HPDE6-E6E7 (cell line): ENCODE measurements at regions not wholly inside any gene's neighbourhood (a gene's known extent, or its start where the extent isn't known, plus 50 kb on each side); places are given as distances from the start of the nearest gene placed in this dataset.

Source experiments
- DNase-seq: peaks from one replicate; pipeline ENCODE4 v3.0.0; 2011; ENCODE audit warnings: missing footprints; ENCODE audit errors: extremely low spot score

DNA sequence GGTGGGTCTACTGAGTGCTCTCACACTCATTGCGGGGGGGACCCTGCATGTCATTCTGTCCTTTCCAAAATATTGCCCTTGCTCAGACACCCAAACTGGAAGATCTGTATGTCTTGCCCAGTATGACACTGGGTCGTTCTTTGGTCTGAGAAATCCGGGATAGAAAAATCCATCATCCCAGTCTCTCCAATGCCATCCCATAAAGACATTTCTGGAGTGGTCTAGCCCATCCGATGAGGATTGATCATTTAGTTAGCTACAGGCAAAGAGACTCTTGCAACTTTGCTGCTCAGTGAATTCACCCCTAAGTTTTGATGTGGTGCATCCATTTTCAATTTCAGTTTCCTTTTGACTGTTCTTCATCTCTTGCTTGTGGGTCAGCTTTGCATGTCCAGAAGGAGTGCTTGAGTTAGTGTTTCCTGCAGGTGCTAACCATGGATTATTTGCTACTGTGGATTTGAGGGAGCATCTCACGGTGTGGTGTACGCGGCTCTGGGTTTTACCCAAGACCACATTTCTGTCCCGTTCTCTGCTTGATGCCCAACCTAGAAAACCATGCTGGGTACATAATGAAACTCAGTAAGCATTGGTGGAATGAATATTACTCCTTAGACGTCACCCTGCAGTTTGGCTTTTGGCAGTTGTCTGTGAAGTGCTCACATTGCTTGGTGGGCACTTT lies 247.0 kb upstream of the MKI67 start:
- DNase-seq: no peak

DNA sequence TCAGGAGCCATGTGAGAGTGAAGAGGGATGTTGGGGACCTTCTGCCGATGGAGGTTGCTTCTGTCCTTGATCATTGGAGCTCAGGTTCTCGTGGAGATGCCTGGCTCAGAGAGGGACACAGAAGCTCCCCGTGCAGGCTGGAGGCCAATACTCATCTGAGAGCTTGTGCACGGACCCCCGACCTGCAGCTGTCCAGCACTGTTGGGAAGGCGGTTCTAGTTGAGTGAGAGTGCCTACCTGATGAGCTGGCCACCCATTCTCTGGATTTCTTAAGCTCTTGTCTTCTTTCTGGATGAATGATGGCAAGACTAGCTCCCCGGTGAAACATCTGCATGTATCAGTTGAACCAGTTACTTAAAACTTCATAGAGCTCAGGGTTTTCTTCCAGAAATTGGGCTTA lies 247.6 kb upstream of the MKI67 start:
- DNase-seq: no peak

DNA sequence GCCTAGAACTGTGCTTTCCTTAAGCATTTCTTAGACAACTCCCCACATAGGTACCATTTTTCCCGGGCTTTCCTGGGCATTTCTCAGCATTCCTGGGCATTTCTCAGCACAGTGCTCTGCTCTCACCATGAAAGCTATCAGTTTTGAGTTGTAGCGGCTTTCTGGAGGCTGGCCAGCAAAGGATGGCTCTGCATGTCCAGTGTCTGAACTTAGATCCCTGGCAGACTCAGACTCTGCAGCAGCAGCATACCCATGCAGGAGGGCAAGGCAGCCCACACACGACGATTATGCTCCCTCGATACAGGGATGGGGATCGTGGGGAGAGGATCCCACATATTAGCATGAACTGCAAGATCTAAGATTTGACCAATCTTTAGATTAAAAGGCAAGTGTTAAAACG lies 248.9 kb upstream of the MKI67 start:
- no peak for DNase-seq

DNA sequence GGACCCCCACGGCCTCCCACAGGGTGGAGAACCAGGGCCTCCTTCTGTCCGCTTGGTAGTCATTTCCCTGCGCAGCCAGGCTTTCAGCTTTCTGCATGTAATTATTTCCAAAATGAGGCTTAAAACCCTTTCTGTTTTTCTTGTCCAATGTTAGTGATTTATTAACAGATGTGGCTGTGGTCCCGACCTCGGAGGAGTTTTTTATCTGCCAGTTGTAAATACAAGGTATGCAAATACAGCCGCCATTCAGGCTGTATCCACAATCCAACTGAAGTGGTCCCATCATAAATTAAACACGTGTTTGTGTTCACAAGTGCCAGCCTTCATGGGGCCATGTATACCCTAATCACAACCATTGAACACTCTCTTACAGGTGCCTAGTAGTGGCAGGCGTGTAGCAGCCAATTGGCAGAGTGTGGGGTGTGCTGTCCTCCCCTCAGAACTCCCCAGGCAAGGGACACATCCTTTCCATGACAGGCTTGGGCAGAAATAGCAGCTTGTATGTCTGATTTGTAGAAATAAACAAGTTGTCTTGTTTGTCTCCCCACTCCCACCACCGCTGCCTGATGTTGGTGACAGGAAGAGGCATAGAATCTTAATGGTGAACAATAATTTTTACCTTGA lies 251.3 kb upstream of the MKI67 start:
- no peak for DNase-seq

DNA sequence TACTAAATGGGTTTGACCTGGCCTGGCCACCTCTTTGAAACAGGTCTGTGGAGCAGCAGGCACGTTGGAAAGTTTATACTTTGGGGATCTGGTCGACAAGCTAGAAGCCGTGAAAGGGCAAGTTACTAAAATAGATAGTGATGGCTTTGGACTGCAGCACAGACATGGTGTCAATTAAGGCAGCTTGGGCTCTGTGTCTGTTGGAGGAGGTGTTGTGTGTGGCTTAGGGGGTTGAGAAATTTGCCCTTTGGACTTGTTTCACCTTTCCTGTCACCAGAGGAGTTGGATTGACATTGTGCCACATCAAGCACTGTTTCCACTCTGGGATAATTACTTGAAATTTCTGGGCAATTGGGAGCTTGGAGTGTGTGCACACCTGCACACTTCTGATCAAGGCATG lies 251.8 kb upstream of the MKI67 start:
- DNase-seq: no peak

- no peak for DNase-seq
Measured at GRCh38 chr10:128380946-128381345, 254.7 kb upstream of the MKI67 start.

GRCh38 chr10:128382225-128382624 lies 256.0 kb upstream of the MKI67 start:
- no peak for DNase-seq

- DNase-seq: no peak
Measured at GRCh38 chr10:128384831-128385230, 258.6 kb upstream of the MKI67 start.

DNA sequence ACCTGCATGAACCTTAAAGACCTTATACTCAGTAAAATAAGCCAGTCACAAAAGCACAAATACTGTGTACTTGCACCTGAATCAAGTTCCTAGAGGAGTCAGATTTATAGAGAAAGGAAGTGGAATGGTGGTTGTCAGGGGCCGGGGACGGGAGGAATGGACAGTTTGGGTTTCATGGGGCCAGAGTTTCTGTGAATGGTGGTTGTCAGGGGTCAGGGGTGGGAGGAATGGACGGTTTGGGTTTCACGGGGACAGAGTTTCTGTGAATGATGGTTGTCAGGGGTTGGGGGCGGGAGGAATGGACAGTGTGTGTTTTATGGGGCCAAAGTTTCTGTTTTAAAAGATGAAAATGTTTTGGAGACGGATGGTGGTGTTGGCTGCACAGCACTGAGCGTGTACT lies 260.0 kb upstream of the MKI67 start:
- no peak for DNase-seq

GRCh38 chr10:128386816-128387604 lies 260.8 kb upstream of the MKI67 start:
- DNase-seq: no peak

DNA sequence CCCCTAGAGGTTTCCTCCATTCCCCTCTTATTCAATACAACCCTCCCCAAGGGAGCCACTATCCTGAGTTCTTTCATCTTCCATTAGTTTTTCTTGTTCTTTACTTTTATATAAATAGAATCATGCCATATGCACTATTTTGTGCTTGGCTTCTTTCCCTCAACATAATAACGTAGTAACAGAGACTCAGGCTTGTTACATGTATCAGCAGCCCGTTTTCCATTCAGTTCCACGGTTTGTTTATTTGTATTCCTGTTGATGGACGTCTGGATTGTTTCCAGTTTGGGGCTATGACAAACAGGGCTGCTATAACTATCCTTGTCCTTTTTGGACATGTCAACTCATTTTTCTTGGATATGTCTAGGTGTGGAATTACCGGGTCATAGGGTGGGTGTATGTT lies 264.4 kb upstream of the MKI67 start:
- DNase-seq: no peak

- no peak for DNase-seq
Measured at GRCh38 chr10:128393546-128393945, 267.3 kb upstream of the MKI67 start.

DNA sequence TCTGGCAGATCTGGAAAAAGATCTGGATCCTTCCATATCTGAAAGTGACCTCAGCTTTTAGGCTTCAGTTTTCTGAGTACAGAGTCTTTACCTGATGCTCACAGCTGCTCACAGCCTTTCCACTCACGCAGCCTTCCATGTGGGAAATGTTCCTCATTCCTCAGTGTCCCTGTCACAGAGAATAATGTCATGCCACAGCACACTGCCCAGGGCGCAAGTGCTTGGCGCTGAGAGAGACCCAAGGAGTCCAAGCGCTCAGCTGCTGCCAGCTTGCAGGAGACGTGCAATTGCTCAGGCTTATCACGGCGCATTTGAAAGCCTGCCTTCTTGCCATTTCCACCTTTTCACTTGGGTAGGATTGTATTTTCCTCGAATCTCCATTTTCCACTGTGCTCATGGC lies 271.9 kb upstream of the MKI67 start:
- DNase-seq: no peak

- no peak for DNase-seq
Measured at GRCh38 chr10:128398999-128399398, 272.8 kb upstream of the MKI67 start.

DNA sequence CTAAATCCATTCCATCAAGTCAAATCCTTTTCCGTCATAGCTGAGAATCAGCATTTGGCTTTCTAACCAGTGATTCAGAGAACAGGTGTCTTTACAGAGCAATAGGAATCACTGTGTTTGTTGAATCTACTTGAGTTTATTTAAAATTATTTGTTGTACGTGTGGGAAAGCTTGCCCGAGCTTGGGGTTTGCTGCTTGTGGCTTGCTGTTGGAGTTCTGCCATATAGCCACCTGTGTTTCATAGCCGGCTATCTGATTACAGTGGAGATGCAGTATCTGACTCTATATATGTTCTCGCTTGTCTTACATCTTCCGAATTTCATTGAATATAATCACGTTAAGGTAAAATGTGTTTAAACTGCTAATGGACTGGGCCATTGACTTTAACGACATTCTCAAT lies 274.3 kb upstream of the MKI67 start:
- no peak for DNase-seq

DNA sequence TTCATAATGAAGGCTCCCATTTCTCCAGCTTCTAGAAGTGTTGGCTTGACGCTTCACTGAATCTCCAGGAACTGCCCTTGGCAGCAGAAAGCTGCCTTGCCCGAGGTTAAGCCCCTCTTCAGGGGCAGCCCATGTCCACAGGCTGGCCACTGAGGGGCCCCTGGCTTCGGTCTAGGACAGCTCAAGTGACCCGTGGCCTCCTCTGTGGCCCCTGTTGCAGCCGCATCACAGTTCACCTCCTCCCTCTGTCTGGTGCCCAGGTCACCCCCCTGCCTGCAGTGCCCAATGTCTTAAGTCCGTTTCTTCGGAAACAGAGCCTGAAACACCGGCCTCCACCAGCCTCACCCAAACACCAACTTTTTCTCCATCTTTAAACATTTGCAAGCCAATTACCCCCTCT lies 279.2 kb upstream of the MKI67 start:
- no peak for DNase-seq

DNA sequence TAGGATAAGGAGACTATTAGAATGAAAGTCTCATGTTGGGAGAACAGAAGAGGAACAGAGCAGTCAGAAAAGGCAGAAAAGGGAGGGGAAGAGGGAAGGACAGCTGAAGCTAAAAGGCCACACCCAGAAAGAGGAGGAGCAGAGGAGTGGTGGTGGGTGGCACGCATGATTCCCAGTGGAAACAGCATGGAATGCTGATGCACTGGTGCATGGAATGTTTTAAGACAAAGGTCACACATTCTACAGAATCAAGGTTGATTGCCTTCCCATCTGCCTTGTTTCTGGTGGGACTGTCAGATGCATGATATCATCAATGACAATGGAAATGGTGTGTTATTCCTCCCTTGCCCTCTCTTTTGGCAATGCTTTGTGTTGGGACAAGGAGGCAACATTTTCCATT lies 285.4 kb upstream of the MKI67 start:
- DNase-seq: no peak

- DNase-seq: no peak
Measured at GRCh38 chr10:128414568-128414967, 288.3 kb upstream of the MKI67 start.

- no peak for DNase-seq
Measured at GRCh38 chr10:128416231-128416630, 290.0 kb upstream of the MKI67 start.

GRCh38 chr10:128417826-128418225 lies 291.6 kb upstream of the MKI67 start:
- DNase-seq: no peak

DNA sequence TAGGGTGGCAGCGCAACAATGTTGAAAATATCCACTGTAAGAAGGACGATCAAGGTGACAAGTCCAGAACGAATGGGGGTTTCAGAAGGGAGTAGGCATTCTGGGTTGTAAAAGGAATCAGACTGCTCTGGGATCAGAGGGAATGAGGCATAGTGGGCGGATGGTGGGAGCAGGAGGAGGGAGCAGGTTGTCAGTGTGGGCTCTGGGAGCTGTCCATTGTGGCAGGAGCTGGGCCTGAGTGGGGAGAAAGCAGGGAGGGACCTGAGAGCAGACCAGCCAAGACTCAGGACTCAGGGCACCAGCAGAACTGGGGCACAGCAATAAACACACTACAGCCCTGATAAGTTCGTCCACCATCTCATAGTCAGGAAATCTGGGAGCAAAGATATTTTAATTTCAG lies 292.6 kb upstream of the MKI67 start:
- no peak for DNase-seq

- no peak for DNase-seq
Measured at GRCh38 chr10:128419466-128420019, 293.3 kb upstream of the MKI67 start.

- no peak for DNase-seq
Measured at GRCh38 chr10:128420623-128421022, 294.4 kb upstream of the MKI67 start.
